HG03457 (cell line): ENCODE measurements at regions not wholly inside any gene's neighbourhood (a gene's known extent, or its start where the extent isn't known, plus 50 kb on each side); places are given as distances from the start of the nearest gene placed in this dataset.
"Not testable (repeated sequence)": the region's sequence is repeated elsewhere in the genome, so short reads cannot be mapped to it uniquely, and the experiment has no call there.

Source experiments
- ATAC-seq: cut with Tn5 transposase; IDR thresholded peaks from one replicate; pipeline ENCODE4 v1.9.1; 2021; ENCODE audit warnings: moderate number of reproducible peaks; ENCODE audit not compliant: unreplicated experiment

GRCh38 chr1:224529844-224530243, 86.3 kb upstream of the CNIH3 start:
- no peak for ATAC-seq

GRCh38 chr1:224533517-224533916, 82.6 kb upstream of the CNIH3 start:
- no peak for ATAC-seq

DNA sequence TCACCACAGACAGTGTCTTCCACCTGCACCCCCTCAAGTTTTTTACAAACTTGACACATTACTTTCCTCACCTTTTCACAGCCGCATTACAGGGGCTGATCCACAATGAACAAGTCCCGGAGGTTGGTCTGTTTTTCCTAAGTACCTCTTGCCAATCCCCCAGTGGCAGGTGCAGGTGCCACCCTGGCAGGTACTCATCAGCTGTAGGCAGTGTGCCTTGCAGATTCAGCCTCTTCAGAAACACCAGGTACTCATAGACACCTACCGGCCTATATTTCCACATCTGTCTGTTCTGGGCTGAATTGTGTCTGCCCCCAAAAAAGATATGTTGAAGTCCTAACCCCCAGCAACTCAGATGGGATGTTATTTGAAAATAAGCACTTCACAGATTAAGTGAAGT, 81.4 kb upstream of the CNIH3 start:
- no peak for ATAC-seq

- no peak for ATAC-seq
Observed at GRCh38 chr1:224535641-224536040, 80.5 kb upstream of the CNIH3 start.

GRCh38 chr1:224539971-224540370, 76.1 kb upstream of the CNIH3 start:
- no peak for ATAC-seq

DNA sequence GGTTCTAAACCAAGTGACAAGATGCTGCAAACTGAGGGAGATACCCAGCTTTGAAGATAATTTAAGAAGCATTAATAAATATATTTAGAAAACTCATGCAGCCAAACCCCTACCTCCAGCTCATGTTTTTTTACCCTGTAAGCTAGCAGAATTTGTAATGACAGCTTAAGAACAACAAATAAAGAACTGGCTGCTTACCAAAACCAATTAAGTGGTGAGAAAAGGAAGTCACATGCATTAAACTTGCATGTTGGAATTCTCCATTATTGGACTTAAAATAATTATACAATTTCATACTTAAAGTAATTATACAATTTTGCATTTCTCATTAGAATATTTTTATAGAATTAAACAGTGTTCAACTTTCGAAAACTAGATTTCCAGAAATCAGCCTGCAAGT, 75.6 kb upstream of the CNIH3 start:
- ATAC-seq = no peak

DNA sequence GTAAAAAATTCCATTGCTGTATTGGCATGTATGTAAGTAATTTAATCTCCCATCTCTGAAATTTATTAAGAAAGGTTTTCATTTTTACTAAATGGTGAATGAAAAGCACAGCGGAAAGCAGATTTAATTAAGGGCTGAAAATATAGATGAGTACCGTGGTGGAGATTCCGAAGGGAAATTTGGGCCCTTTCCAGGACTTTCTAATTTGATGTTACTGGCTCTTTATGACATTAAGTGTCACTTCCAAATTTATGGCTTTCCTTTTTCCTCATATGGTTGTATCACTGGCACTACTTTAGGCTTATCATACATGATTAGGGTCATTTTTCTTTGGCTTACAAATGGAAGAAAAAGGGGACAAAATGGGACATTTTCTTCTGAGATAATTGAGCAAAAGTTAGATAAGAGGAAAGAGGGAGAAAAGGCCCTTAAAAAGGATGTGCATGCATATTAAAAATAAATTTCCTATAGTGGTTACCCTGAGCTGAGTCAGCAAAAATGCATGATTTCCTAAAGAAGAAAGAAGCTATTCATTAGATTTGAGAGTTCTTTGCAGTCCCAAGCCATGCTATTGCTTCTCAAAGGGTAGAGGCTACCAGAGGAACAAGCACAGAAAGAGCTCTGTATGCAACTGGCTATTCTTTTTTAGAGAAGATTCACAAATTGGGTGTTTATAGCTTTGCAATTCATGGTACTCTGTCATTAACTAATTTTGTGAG, 74.9 kb upstream of the CNIH3 start:
- ATAC-seq = no peak

GRCh38 chr1:224541901-224542630, 74.1 kb upstream of the CNIH3 start:
- no peak for ATAC-seq

DNA sequence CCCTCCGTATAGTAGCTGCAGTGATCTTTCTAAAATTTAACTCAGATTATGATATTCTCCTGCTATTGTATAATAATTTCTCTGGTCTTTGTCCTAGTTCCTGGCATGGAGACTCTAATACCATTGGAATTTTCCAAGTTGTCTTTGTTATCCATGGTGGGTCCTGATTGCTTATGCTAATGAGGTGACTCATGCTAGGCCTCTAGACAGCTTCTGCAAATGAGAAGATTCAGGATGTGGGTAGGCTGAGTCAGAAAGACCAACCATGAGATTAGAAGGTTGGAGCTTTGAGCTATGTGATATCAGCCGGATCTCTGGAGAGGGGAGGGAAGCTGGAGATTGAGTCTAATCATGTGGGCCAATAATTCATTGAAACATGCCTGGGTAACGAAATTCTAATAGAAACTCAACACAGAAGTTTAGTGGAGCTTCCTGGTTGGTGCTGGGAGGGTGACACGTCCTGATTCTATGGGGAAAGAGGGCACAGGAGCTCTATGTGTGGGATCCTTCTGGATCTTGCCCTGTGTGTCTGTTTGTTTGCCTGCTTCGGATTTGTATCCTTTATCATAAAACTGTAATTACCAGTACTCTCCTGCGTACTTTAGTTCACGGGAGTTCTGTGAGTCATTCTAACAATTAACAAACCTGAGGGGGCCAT, 73.2 kb upstream of the CNIH3 start:
- ATAC-seq = no peak

DNA sequence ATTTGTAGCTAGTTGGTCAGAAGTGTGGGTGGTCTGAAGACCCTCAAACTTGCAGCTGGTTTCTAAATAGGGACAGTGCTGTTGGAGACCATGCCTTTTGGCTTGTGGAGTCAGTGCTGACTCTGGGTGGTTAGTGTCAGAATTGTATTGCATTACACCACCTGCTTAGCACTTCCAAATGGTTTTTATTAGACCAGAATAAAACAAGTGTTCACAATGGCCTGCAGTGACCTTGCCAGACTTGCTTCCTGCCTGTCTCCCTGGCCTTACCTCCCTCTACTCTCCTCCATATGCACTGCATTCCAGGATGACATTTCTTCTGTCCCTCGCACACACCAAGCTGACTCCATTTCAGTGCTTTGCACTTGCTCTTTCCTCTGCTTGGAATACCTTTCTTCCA, 72.7 kb upstream of the CNIH3 start:
- ATAC-seq = no peak

GRCh38 chr1:224544346-224545110, 71.6 kb upstream of the CNIH3 start:
- no peak for ATAC-seq

- ATAC-seq = no peak
Observed at GRCh38 chr1:224545571-224545970, 70.5 kb upstream of the CNIH3 start.

DNA sequence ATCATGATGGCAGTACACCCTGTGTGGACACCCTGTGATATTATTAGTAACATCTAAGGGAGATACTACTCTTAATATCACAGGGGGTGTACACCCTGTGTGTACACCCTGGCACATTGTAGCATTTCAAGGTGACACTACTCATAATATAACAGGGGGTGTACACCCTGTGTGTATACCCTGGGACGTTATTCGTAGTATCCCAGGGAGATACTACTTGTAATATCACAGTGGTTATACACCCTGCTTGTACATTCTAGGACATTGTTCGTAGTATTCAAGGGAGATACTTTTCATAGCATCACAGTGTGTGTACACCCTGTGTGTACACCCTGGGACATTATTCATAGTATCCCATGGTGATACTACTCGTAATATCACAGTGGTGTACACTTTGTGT, 67.4 kb upstream of the CNIH3 start:
- ATAC-seq = no peak

GRCh38 chr1:224551189-224551588, 64.9 kb upstream of the CNIH3 start:
- not testable (repeated sequence) for ATAC-seq

- ATAC-seq = no peak
Observed at GRCh38 chr1:224554056-224554455, 62.1 kb upstream of the CNIH3 start.

- ATAC-seq = no peak
Observed at GRCh38 chr1:224554620-224555259, 61.4 kb upstream of the CNIH3 start.

DNA sequence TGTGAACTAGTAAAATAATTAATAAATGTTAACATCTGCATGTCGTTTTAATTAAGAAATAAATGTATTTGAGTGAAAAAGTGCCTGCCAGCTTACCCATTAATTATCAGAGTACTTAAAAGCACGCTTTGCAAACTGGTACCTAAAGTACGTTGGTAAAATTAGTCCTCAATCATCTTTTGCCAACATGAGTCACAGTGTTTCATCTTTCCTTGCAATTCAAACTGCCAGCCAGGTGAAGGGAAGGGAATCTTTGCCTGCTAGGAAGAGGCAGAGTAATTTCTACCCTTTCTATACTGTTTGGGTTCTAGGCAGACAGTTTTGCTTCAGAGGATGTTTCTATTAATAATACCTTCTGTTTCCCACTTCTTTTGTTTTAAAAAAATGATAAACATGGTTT, 57.2 kb upstream of the CNIH3 start:
- ATAC-seq = no peak

DNA sequence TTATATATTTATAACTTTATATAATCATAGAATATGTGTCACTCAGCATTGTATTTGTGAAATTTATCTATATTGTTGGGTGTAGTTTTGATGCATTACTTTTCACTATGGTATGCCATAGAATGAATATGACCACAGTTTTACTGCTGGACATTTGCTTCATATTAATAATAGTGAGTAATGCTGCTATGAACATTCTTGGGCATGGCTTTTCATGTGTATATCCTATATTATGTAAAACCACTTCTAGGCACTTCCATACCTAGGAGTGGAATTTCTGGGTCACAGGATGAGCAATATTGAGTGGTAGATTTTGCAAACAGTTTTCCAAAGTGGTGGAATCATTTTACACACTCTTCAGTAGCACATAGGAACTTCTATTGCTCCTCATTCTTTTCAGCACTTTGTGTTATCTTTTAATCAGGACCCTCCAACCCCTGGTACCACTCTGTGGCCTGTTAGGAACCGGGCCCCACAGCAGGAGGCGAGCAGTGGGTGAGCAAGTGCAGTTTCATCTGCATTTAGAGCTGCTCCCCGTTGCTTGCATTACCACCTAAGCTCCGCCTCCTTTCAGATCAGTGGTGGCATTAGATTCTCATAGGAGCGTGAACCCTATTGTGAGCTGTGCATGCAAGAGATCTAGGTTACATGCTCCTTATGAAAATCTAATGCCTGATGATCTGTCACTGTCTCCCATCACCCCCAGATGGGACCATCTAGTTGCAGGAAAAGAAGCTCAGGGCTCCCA, 56.0 kb upstream of the CNIH3 start:
- ATAC-seq = no peak

- ATAC-seq = not testable (repeated sequence)
Observed at GRCh38 chr1:224562881-224563280, 53.2 kb upstream of the CNIH3 start.

- ATAC-seq = no peak
Observed at GRCh38 chr1:224563666-224564065, 52.5 kb upstream of the CNIH3 start.
